H7 (cell line): ENCODE measurements at regions not wholly inside any gene's neighbourhood (a gene's known extent, or its start where the extent isn't known, plus 50 kb on each side); places are given as distances from the start of the nearest gene placed in this dataset.
"Not testable (repeated sequence)": the region's sequence is repeated elsewhere in the genome, so short reads cannot be mapped to it uniquely, and the experiment has no call there.

ENCODE experiments used
- DNase-seq: peaks from one replicate; pipeline ENCODE4 v3.0.0; 2012
- H3K27me3 ChIP-seq: 2 replicates; pipeline ENCODE4 v1.6.0; 2011; ENCODE audit warnings: mild to moderate bottlenecking, low read length; ENCODE audit not compliant: control insufficient read depth, insufficient read depth
- H3K36me3 ChIP-seq: replicated peaks from 2 replicates; pipeline ENCODE4 v1.5.1; 2011; ENCODE audit warnings: low read length; ENCODE audit not compliant: control insufficient read depth, insufficient read depth
- H3K4me3 ChIP-seq: 2 replicates; pipeline ENCODE4 v1.5.1; 2011; ENCODE audit warnings: low read depth, mild to moderate bottlenecking, control low read depth, low read length, moderate library complexity; ENCODE audit not compliant: insufficient read depth

DNA sequence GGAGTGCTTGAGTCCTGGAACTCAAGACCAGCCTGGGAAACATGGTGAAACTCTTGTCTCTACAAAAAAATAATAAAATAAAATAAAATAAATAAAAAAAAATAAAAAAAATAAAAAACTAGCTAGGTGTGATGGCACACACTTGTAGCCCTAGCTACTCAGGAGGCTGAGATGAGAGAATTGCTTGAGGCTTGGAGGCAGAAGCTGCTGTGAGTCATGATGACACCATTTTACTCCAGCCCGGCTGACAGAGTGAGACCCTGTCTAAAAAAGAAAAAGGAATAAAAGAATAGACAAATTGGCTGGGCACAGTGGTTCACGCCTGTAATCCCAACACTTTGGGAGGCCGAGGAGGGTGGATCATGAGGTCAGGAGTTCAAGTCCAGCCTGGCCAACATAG, 1168.9 kb downstream of the SLITRK5 start:
- no peaks in the 10 kb centered on the region for H3K36me3 ChIP-seq
- no peaks in the 10 kb centered on the region for H3K27me3 ChIP-seq
- H3K4me3 ChIP-seq, result no peak overlapping the region
- no peak for DNase-seq

DNA sequence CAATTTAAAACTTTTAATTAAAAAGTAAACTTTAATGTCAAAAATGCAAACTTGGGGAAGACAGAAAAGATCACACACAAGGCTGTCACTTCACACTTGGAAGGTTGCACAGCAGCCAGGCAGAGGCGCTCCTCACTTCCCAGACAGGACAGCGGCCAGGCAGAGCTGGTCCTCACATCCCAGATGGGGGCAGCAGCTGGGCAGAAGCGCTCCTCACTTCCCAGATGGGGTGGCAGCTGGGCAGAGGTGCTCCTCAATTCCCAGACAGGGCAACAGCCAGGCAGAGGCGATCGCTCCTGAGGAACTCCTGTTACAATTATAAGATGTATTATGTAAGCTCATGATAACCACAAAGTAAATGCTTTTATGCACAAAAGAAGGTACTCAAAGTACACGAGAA, 1181.1 kb downstream of the SLITRK5 start:
- H3K36me3 ChIP-seq, H3K4me3 ChIP-seq, DNase-seq, H3K27me3 ChIP-seq: not testable (repeated sequence)

DNA sequence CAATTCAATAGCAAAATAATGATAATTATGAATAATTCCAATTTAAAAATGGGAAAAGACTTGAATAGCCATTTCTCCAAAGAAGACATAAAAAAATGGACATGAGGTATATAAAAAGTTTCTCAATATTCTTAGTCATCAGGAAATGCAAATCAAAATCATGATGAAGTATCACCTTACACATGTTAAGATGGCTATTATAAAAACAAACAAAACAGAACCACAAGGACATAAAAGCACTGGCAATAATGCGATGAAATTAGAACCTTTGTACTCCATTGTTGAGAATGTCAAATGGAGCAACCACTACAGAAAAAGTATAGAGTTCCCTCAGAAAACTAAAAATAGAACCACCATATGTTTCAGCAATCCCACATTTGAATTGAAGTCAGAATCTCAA, 1186.1 kb downstream of the SLITRK5 start:
- no peaks in the 10 kb centered on the region for H3K36me3 ChIP-seq
- no peak overlapping the region for H3K4me3 ChIP-seq

DNA sequence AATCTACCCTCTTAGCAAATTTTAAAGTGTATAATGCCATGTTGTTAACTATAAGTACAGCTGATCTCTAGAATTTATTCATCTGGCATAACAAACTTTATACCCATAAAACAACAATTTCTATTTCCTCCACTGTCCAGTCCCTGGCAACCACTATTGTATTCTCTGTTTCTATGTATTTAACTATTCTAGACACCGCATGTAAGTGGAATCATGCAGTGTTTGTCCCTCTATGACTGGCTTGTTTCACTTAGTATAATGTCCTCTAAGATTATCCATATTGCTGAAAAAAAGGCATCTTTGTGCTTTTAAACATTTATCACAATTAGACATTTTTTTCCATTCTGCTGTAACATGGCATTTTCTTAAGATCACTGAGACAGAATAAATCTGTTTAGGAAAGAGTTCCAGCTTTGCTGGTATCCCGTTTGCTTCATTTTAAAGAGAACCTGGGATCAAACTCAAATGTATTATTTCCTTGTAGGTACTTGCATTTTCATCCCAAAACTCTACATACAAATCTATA, 1191.0 kb downstream of the SLITRK5 start:
- no peaks in the 10 kb centered on the region for H3K36me3 ChIP-seq
- H3K4me3 ChIP-seq, result no peak overlapping the region
- no peaks in the 10 kb centered on the region for H3K27me3 ChIP-seq
- DNase-seq, result no peak

More for the DNA sequence above, 1186.1 kb downstream of the SLITRK5 start:
- no peak for DNase-seq
- H3K27me3 ChIP-seq, result no peaks in the 10 kb centered on the region

DNA sequence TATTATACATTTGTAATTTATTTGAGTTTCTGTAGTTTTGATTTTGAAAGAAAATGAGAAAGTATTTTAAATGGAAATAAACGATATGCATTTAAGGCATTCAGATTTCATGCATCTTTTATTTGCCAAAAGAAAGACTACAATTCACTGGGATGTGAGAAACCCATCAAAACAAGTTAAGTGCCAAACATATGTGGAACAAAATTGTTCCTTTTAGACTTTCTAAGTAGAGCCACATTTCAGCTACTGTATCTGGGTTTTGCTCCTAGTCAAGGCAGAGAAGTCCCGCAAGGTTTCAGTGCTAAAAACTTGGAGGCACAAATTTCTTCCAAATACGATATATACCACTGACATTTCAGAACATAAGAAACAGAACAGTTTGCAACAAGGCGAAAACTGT, 1191.9 kb downstream of the SLITRK5 start:
- Histone ChIP-seq H3K4me3 (no peak overlapping the region), H3K27me3 (no peaks in the 10 kb centered on the region)
- no peak for DNase-seq

DNA sequence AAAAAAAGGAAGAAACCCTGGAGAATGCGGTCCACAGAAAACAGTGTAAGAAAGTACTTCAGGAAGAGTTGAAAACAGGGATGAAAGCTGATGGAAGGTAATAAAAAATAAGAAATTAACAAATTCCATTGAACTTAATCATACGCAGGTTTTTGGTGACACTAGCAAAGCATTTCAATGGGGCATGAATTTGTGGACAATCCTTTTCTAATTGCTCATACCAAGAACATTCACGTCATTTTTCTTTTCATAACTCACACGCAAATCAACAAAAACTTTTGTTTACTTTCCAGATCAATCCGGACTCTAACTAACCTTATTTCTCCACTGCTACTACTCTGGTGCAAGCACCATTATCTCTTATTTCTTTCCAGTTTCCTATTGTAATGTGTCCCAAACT, 1195.0 kb downstream of the SLITRK5 start:
- DNase-seq, result no peak
- H3K4me3 ChIP-seq, result no peak overlapping the region
- no peaks in the 10 kb centered on the region for H3K27me3 ChIP-seq
- no peaks in the 10 kb centered on the region for H3K36me3 ChIP-seq

More for the DNA sequence above, 1191.9 kb downstream of the SLITRK5 start:
- no peaks in the 10 kb centered on the region for H3K36me3 ChIP-seq

DNA sequence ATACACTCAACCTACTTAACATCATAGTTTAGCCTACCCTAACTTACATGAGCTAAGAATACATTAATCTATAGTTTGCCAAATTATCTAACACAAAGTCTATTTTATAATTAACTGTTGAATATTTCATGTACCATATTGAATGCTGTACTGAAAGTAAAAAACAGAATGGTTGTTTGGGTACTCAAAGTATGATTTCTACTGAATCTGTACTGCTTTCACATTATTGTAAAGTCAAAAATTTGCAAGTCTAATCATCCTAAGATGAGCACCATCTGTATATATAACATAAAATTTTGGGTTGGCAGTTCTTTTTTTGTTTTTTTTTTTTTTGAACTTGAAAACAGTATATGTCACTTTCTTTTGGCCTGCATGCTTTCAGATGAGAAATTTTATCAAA, 1212.6 kb downstream of the SLITRK5 start:
- DNase-seq, result no peak
- no peaks in the 10 kb centered on the region for H3K36me3 ChIP-seq
- no peak overlapping the region for H3K4me3 ChIP-seq
- H3K27me3 ChIP-seq, result no peaks in the 10 kb centered on the region

DNA sequence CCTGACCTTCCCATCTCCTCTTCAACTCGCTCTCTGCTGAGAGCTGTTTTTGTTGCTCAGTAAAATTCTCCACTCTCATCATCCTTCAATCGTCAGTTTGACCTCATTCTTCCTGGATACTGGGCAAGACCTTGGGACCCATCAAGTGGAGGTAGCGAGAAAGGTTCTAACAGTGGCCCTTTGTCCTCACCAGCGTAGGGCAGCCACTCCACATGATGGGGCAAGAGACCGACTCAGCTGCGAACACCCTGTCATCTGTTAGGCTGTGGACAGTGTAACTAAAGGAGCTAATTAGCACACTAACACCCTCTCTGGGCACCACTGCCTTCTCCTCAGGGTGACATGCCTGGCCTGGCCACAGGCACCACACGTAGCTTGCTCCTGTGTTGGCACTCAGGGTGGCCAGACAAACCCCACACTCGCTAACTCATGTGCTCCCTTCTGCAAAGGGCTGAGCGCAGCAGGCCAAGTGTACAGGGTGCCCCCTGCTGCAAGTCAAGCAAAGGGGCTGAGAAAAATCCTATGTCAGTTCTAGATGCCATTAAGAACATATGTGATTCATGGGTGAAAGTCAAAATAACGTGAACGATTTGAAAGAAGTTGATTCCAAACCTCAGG, 1216.0 kb downstream of the SLITRK5 start:
- Histone ChIP-seq H3K4me3 (no peak overlapping the region), H3K27me3 (no peaks in the 10 kb centered on the region), H3K36me3 (no peaks in the 10 kb centered on the region)
- DNase-seq, result no peak

DNA sequence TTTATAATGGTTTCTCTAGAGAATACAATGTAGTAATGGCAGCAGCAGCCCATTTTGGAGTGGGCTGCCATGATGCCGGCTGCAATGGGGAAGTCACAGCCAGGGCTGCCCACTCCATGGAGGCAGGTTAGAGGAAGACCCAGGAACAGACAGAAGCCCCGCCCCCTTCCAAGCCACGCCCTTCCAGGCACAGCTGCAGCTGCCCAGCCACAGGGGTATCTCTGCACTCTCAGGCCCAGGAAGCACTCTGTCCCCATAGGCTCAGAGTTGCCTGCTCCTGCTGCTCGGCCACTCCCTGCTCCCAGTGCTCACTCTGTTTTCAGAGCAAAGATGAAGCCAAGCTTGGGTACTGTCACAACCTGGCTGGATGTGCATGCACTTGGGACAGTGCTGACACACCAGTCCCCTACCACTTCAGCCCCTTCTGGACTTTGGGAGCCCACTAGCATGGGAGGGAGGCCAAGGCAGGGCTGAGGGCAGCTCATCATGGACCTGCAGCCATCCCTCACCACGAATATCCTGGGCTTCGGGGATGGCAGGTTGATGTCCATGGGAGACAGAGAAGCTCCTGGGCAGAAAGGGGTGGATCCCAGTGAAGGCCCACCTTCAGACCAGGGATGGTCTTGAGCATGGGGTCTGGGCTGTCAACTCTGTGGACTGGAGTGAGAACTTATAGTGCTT, 1224.2 kb downstream of the SLITRK5 start:
- peak; percentile 3 for DNase-seq
- no peaks in the 10 kb centered on the region for H3K27me3 ChIP-seq
- H3K36me3 ChIP-seq, result no peaks in the 10 kb centered on the region
- no peak overlapping the region for H3K4me3 ChIP-seq

DNA sequence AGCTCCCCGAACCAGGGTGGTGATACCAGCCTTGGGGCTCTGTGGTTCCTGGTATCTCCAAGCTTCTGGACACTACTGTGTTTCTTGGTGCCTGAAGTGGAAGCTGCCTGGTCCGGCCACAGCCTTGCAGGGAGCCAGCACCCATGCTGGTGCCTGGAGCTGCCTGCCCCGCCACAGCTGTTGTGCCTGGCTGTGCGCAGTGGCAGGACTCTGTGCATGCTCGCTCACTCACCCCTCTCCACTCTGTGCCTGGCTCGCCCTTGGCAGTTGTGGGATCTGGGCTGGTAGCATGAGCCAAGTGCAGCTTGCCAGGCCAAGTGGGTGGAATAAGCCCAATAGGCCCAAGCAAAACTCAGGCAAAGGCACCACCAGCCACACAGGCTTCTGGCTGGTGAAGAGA, 1225.3 kb downstream of the SLITRK5 start:
- DNase-seq, result no peak
- Histone ChIP-seq H3K4me3 (no peak overlapping the region), H3K27me3 (no peaks in the 10 kb centered on the region), H3K36me3 (no peaks in the 10 kb centered on the region)

DNA sequence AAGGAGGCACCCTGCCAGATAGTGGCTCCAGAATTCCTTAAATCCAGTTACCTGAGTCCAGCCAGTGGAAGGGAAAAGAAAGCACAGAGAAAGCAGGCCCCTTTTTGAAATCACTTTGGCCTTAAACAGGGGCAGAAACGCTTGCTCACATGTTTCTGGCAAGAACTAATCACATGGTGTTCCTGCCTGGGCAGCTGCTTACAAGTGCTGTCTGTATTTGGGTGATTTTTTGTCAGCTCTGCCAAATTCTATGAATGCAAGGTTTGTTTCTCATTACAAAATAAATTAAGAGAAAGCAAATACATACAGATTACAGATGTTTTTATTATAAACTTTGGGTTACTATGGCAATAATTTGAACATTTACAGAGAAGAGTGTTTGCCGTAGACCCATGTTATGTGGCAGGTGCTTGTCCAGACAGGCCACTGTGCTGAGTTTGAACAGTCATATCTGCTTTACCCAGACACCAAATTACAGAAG, 1237.8 kb downstream of the SLITRK5 start:
- no peaks in the 10 kb centered on the region for H3K27me3 ChIP-seq
- no peaks in the 10 kb centered on the region for H3K36me3 ChIP-seq
- DNase-seq, result no peak
- no peak overlapping the region for H3K4me3 ChIP-seq

DNA sequence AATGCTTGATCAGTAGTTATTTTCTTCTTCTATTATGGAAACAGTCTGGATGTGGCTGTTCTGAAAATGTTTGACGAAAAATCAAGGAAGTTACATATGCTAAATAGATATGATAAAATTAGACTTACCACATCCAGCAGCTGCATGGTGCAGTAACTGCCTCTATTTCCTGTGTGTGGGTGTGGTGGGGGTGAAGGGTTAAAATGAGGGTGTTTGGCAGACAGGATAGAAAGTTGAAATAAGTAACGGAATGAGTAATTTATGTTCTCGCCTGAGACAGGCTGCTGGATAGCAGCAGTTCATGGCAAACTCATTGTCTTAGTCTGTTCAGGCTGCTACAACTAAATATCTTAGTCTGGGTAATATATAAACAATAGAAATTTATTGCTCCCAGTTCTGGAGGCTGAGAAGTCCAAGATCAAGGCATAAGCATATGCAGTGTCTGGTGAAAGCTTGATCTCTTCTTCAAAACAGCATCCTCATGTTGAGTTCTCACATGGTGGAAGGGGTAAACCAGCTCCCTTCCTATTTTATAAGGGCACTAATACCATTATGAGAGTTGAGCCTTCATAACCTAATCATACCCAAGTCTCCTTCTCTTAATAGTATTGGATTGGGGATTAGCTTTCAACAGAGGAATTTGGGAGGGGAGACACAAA, 1248.9 kb downstream of the SLITRK5 start:
- DNase-seq, result no peak
- no peak overlapping the region for H3K4me3 ChIP-seq
- no peaks in the 10 kb centered on the region for H3K36me3 ChIP-seq
- H3K27me3 ChIP-seq, result no peaks in the 10 kb centered on the region

DNA sequence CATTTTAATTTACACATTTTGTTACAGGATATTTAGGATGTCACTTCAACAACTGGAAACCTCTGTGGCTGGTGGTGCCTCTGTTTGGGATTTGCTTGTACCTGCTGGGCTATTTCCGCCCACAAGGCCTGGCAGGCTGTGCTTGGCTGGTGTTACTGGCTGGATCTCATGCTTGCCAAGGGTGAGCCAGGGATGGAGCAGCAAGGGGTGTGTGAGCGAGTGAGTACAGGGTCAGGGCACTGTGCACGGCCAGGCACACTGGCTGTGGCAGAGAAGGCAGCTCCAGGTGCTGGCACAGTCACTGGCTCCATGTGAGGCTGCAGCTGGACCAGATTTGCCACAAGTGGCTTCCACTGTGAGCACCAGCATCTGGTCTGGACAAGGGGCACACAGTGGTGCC, 1254.8 kb downstream of the SLITRK5 start:
- Histone ChIP-seq H3K27me3 (no peaks in the 10 kb centered on the region), H3K36me3 (no peaks in the 10 kb centered on the region), H3K4me3 (no peak overlapping the region)
- no peak for DNase-seq

DNA sequence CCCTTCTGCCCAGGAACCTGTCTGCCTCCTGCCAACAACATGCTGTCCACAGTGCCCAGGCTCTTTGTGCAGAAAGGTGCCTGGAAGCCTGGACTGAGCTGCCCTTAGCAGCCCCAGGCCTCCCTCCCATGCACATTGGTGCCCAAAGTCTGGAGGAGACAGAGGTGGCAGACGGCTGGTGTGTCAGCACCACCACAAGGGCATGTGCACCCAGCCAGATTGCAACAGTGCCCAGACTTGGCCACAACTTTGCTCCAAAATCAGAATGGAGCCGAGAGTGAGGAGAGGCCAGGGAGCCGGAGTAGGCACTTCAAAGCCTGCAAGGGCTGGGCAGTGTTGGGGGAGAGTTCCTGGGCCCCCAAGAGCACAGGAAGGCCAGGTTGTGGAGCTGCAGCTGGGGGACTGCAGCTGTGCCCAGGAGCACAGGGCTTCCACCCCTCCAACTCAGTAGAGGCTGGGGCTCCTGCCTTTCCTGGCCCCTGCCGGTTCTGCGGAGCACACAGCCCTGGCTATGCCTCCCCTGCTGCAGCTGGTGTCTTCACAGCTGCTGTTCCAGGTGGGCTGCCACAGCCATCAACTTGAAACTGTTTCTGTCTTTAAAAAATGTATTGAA, 1255.8 kb downstream of the SLITRK5 start:
- Histone ChIP-seq H3K4me3 (no peak overlapping the region), H3K27me3 (no peaks in the 10 kb centered on the region), H3K36me3 (no peaks in the 10 kb centered on the region)
- DNase-seq, result no peak

DNA sequence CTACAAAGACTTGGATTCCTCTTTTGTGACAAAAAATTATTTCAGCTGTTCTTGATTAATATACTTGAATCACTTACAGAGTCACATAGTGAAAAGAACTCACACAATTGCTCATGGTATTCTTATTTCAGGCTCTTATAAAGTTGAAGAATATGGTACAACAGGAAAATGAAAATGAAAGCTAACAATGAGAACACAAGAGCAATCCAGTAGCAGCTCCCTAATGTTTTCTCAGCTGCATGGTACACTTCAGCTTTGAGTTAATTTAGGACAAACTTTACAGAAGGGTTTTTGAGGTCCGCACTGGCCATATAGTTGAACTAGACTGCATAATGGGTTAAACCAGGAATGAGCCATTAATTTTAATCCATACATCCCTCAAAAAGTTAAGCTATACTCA, 1261.8 kb downstream of the SLITRK5 start:
- H3K4me3 ChIP-seq, result no peak overlapping the region
- no peaks in the 10 kb centered on the region for H3K27me3 ChIP-seq
- H3K36me3 ChIP-seq, result no peaks in the 10 kb centered on the region
- DNase-seq, result no peak
